ENCODE measurements at regions not wholly inside any gene's neighbourhood (a gene's known extent, or its start where the extent isn't known, plus 50 kb on each side); places are given as distances from the start of the nearest gene placed in this dataset.

GRCh38 chr1:78298349-78298748 lies 192.4 kb upstream of the PTGFR start:
- TF ChIP-seq RAD21 (IDR thresholded peaks at IDR 0.05; ENCODE audit: low read depth) (no peak), TAF1 (IDR thresholded peaks at IDR 0.05; ENCODE audit: low read depth) (no peak), CEBPB (IDR thresholded peaks at IDR 0.05) (no peak), YY1 (IDR thresholded peaks at IDR 0.05; ENCODE audit: low read depth) (no peak)
